ENCODE measurements at regions not wholly inside any gene's neighbourhood (a gene's known extent, or its start where the extent isn't known, plus 50 kb on each side); places are given as distances from the start of the nearest gene placed in this dataset.

DNA sequence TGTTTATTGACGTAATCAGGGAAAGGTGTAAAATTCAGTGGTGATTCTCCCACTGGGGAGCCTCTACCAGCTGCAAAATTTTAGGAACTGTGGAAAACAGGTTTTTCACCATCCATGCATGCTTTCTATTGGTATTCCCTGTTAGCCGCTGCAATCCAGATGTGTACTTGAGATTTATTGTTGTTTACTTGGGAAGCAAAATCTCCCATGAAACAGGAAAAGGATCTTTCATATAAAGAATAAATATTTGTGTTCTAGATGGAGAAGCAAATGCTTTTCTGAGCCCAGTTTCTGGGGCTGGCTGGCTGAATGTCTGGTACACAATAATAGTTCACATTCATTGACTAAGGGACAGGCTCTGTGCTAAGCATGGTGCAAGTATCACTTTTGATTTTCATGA is 144.6 kb upstream of the RASGRP1 start:
- H3K4me1 Mint-ChIP-seq = peaks cover 5 to 40% (median 17%) of the 10 kb centered on the region in 4 donors
- no peak for DNase-seq
- H3K4me3 Mint-ChIP-seq = peak overlapping the region in 2 of 4 donors; percentile 6 to 23
- ATAC-seq (ENCODE audit: low read depth in 2 of 2) = no peak
- no peaks in the 10 kb centered on the region for H3K27me3 ChIP-seq (ENCODE audit: control insufficient read depth, insufficient read depth, low read length)
- peaks cover 8% of the 10 kb centered on the region for H3K36me3 ChIP-seq (ENCODE audit: control insufficient read depth, insufficient read depth, low read length)
- H3K4me3 ChIP-seq (ENCODE audit: low read depth, low read length) = no peak overlapping the region
- no peak overlapping the region for H3K27ac ChIP-seq (ENCODE audit: insufficient read depth, low read length, poor library complexity, severe bottlenecking)
- H3K9me3 ChIP-seq (ENCODE audit: control insufficient read depth in 2 of 2, low read length in 2 of 2) = no peaks in the 10 kb centered on the region
- peaks cover 3% of the 10 kb centered on the region for H3K27me3 Mint-ChIP-seq
- peaks cover 21% of the 10 kb centered on the region for H3K4me1 ChIP-seq (ENCODE audit: control insufficient read depth, insufficient read depth, low read length, poor library complexity, severe bottlenecking)
- H3K27ac Mint-ChIP-seq = peak overlapping the region in 1 of 3 donors; percentile 21
- no peaks in the 10 kb centered on the region for H3K36me3 Mint-ChIP-seq
- H3K9me3 Mint-ChIP-seq = no peaks in the 10 kb centered on the region

DNA sequence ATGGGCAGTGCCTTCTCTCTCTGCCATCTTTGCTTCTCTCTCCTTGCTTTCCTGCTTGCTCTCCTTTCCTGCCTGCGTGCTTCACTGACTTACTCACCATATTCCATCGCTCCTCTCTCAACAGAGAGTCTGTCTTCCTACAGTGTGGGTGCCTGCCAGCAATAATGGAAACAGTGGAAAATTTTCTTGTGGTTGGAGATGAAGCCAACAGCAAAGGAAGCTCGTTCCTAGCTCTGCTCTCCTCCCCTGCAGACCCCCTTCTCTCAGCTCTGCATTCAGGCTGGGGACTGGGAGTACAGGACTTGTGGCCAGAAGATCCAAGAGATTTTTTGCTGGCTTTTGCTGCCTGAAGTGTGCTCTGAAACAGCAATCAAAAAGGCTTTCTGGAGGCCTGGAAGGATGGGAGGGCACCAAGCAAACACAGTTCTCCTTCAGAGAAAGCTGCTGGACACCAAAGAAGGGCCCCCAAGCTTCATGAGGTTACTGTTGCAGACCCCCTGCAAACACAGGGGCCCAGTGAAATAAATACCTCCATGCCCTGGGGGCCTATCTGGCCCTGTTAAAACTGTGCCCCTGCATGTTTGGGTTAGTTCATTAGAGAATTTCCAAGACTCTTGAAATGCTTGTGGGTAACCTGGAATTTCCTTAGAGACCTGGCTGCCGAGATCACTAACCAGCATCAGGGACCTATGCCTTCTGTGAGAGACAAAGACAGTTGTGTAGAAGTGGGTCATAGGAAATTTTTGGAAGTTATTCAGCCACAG is 149.9 kb upstream of the RASGRP1 start:
- Mint-ChIP-seq H3K27me3 (peaks cover 5% of the 10 kb centered on the region), H3K36me3 (no peaks in the 10 kb centered on the region), H3K4me3 (no peak overlapping the region), H3K4me1 (peaks cover 0 to 20% (median under 1%) of the 10 kb centered on the region in 4 donors), H3K27ac (peak overlapping the region in 2 of 3 donors; percentile 31 to 49), H3K9me3 (no peaks in the 10 kb centered on the region)
- Histone ChIP-seq H3K4me1 (ENCODE audit: control insufficient read depth, insufficient read depth, low read length, poor library complexity, severe bottlenecking) (no peaks in the 10 kb centered on the region), H3K27ac (ENCODE audit: insufficient read depth, low read length, poor library complexity, severe bottlenecking) (no peak overlapping the region), H3K9me3 (ENCODE audit: control insufficient read depth in 2 of 2, low read length in 2 of 2) (no peaks in the 10 kb centered on the region), H3K27me3 (ENCODE audit: control insufficient read depth, insufficient read depth, low read length) (no peaks in the 10 kb centered on the region), H3K36me3 (ENCODE audit: control insufficient read depth, insufficient read depth, low read length) (peaks cover 21% of the 10 kb centered on the region), H3K4me3 (ENCODE audit: low read depth, low read length) (no peak overlapping the region)
- ATAC-seq (ENCODE audit: low read depth in 2 of 2) = no peak
- no peak for DNase-seq

DNA sequence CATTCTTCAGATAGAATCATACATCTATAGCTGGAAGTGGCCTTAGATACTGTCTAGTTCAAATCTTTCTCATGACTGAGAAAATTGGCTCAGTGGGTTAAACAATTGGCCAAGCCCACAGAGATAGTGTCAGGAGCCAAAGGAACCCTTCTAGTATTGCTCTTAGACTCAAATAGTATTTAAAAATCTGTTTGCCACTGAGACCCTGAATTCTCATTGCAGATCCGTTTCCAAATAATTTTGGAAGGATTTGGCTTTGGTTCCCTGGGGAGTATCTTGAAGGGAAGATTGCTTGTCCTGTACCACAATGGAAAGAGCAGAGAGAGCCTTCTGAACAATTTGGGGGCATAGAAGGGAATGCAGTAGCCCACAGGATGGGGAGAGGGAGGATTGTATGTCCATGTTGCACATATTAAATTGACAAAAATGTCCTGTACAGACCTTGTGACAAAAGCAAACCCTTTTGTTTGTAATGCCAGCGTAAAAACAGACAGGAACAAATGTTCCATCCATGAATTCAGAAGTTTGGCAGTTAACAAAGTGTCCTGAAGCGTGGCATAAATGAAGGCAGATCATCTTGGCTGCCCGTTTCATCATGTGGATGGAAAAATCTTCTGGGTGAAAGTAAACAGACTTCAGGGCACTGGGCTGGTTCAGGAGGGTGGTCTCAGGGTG is 156.4 kb upstream of the RASGRP1 start:
- Mint-ChIP-seq H3K4me1 (peaks cover 0 to 31% (median 7%) of the 10 kb centered on the region in 4 donors), H3K27ac (peak overlapping the region in 1 of 3 donors; percentile 36), H3K27me3 (no peaks in the 10 kb centered on the region), H3K36me3 (no peaks in the 10 kb centered on the region), H3K4me3 (no peak overlapping the region), H3K9me3 (no peaks in the 10 kb centered on the region)
- H3K4me1 ChIP-seq (ENCODE audit: control insufficient read depth, insufficient read depth, low read length, poor library complexity, severe bottlenecking) = peaks cover 3% of the 10 kb centered on the region
- H3K9me3 ChIP-seq (ENCODE audit: control insufficient read depth in 2 of 2, low read length in 2 of 2) = no peaks in the 10 kb centered on the region
- H3K27ac ChIP-seq (ENCODE audit: insufficient read depth, low read length, poor library complexity, severe bottlenecking) = no peak overlapping the region
- H3K27me3 ChIP-seq (ENCODE audit: control insufficient read depth, insufficient read depth, low read length) = no peaks in the 10 kb centered on the region
- H3K4me3 ChIP-seq (ENCODE audit: low read depth, low read length) = no peak overlapping the region
- H3K36me3 ChIP-seq (ENCODE audit: control insufficient read depth, insufficient read depth, low read length) = peaks cover 3% of the 10 kb centered on the region
- DNase-seq (no peak), ATAC-seq (ENCODE audit: low read depth in 2 of 2) (no peak)

DNA sequence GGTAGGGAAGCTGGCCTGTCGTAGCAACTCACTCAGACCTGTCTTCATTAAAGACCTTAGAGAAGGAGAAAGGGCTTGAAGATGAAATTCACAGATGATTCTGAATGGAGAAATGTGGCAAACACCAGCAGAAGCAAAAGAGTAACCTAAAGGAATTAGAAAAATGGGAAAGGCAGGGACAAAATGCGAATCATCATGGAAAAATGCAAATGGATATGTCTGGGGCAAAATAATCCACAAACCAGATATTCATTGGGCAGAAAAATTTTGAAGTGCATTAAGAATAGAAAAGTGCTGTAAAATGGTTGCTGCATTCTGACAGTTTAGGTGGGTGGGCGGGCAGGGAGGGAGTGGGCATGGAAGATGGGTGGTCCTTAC is 156.9 kb upstream of the RASGRP1 start:
- Histone ChIP-seq H3K9me3 (ENCODE audit: control insufficient read depth in 2 of 2, low read length in 2 of 2) (no peaks in the 10 kb centered on the region), H3K27me3 (ENCODE audit: control insufficient read depth, insufficient read depth, low read length) (no peaks in the 10 kb centered on the region), H3K27ac (ENCODE audit: insufficient read depth, low read length, poor library complexity, severe bottlenecking) (no peak overlapping the region), H3K4me1 (ENCODE audit: control insufficient read depth, insufficient read depth, low read length, poor library complexity, severe bottlenecking) (peaks cover 3% of the 10 kb centered on the region), H3K36me3 (ENCODE audit: control insufficient read depth, insufficient read depth, low read length) (peaks cover 2% of the 10 kb centered on the region), H3K4me3 (ENCODE audit: low read depth, low read length) (no peak overlapping the region)
- ATAC-seq (ENCODE audit: low read depth in 2 of 2) (no peak), DNase-seq (no peak)
- Mint-ChIP-seq H3K27ac (no peak overlapping the region), H3K4me1 (peaks cover 2 to 27% (median 7%) of the 10 kb centered on the region in 4 donors), H3K27me3 (no peaks in the 10 kb centered on the region), H3K9me3 (no peaks in the 10 kb centered on the region), H3K36me3 (no peaks in the 10 kb centered on the region), H3K4me3 (no peak overlapping the region)

DNA sequence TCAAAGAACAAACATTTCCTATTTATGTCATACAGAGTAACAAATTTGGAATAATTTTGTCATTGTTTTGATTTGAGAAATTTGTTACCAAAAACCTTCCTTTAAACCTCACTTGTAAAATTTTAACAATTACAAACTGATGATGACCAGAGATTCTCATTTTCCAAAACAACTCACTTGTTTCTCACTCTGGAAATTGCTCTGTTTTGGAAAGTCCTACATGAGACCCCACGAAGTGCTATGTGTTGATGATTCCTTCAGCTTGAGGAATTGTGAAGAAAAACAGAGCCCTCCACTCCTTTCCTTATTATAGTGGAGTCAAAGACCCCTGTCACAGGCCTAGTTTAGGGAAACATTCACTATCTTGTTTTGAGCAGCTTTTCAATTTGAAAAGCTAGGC is 157.6 kb upstream of the RASGRP1 start:
- Mint-ChIP-seq H3K9me3 (no peaks in the 10 kb centered on the region), H3K4me1 (peaks cover 3 to 27% (median 7%) of the 10 kb centered on the region in 4 donors), H3K4me3 (no peak overlapping the region), H3K27ac (no peak overlapping the region), H3K36me3 (no peaks in the 10 kb centered on the region), H3K27me3 (no peaks in the 10 kb centered on the region)
- Histone ChIP-seq H3K27ac (ENCODE audit: insufficient read depth, low read length, poor library complexity, severe bottlenecking) (no peak overlapping the region), H3K27me3 (ENCODE audit: control insufficient read depth, insufficient read depth, low read length) (no peaks in the 10 kb centered on the region), H3K4me1 (ENCODE audit: control insufficient read depth, insufficient read depth, low read length, poor library complexity, severe bottlenecking) (peaks cover 3% of the 10 kb centered on the region), H3K36me3 (ENCODE audit: control insufficient read depth, insufficient read depth, low read length) (peaks cover 2% of the 10 kb centered on the region), H3K4me3 (ENCODE audit: low read depth, low read length) (no peak overlapping the region), H3K9me3 (ENCODE audit: control insufficient read depth in 2 of 2, low read length in 2 of 2) (no peaks in the 10 kb centered on the region)
- ATAC-seq (ENCODE audit: low read depth in 2 of 2) (no peak), DNase-seq (no peak)

DNA sequence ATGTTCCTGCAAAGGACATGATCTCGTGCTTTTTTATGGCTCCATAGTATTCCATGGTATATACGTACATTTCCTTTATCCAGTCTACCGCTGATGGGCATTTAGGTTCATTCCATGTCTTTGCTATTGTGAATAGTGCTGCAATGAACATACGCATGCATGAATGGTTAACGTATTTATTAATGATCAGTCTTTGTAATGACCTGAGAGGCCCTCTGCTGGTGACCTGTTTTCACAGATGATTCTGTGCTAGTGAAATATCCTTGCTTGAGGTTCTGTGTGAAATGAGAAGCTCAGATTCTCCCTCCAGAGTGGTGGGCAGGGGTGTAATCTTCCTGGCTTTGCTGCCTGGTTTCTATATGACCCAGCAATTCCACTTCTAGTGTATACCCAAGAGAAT is 160.2 kb upstream of the RASGRP1 start:
- no peaks in the 10 kb centered on the region for H3K27me3 Mint-ChIP-seq
- no peaks in the 10 kb centered on the region for H3K9me3 ChIP-seq (ENCODE audit: control insufficient read depth in 2 of 2, low read length in 2 of 2)
- no peak overlapping the region for H3K27ac Mint-ChIP-seq
- no peak overlapping the region for H3K27ac ChIP-seq (ENCODE audit: insufficient read depth, low read length, poor library complexity, severe bottlenecking)
- H3K9me3 Mint-ChIP-seq = no peaks in the 10 kb centered on the region
- H3K4me3 ChIP-seq (ENCODE audit: low read depth, low read length) = no peak overlapping the region
- DNase-seq = peak in 1 of 3 donors; percentile 7
- no peaks in the 10 kb centered on the region for H3K36me3 Mint-ChIP-seq
- no peaks in the 10 kb centered on the region for H3K27me3 ChIP-seq (ENCODE audit: control insufficient read depth, insufficient read depth, low read length)
- H3K4me1 Mint-ChIP-seq = peaks cover 3 to 38% (median 7%) of the 10 kb centered on the region in 4 donors
- H3K36me3 ChIP-seq (ENCODE audit: control insufficient read depth, insufficient read depth, low read length) = peaks cover 2% of the 10 kb centered on the region
- ATAC-seq (ENCODE audit: low read depth in 2 of 2) = no peak
- no peak overlapping the region for H3K4me3 Mint-ChIP-seq
- peaks cover 3% of the 10 kb centered on the region for H3K4me1 ChIP-seq (ENCODE audit: control insufficient read depth, insufficient read depth, low read length, poor library complexity, severe bottlenecking)

DNA sequence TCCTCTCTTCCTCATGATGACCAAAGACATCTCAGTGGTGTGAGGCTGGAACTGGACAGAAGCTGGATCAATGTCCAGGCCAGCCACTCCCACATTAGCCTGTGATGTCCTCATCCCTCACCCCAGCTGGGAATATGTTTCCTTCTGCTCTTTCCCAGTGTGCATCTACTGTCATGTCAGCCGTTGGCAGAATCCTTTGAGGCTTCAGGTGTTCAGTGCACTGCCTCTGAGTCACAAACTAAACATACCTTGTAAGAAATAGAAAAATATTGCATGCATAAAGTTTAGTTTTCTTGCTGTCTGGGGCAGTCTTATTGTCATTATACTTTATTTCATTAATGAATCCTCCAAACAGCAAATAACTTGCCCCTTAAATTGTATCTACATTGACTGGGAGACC is 161.6 kb upstream of the RASGRP1 start:
- H3K4me3 Mint-ChIP-seq = no peak overlapping the region
- ATAC-seq (ENCODE audit: low read depth in 2 of 2) = no peak

More for the DNA sequence above, 161.6 kb upstream of the RASGRP1 start:
- H3K27ac Mint-ChIP-seq = no peak overlapping the region
- H3K27ac ChIP-seq (ENCODE audit: insufficient read depth, low read length, poor library complexity, severe bottlenecking) = no peak overlapping the region
- peaks cover 5% of the 10 kb centered on the region for H3K36me3 ChIP-seq (ENCODE audit: control insufficient read depth, insufficient read depth, low read length)
- H3K4me3 ChIP-seq (ENCODE audit: low read depth, low read length) = no peak overlapping the region
- peaks cover 3 to 38% (median 5%) of the 10 kb centered on the region in 4 donors for H3K4me1 Mint-ChIP-seq
- H3K4me1 ChIP-seq (ENCODE audit: control insufficient read depth, insufficient read depth, low read length, poor library complexity, severe bottlenecking) = peaks cover 3% of the 10 kb centered on the region
- no peaks in the 10 kb centered on the region for H3K27me3 Mint-ChIP-seq
- H3K9me3 Mint-ChIP-seq = no peaks in the 10 kb centered on the region
- H3K36me3 Mint-ChIP-seq = no peaks in the 10 kb centered on the region
- H3K9me3 ChIP-seq (ENCODE audit: control insufficient read depth in 2 of 2, low read length in 2 of 2) = no peaks in the 10 kb centered on the region
- no peak for DNase-seq
- no peaks in the 10 kb centered on the region for H3K27me3 ChIP-seq (ENCODE audit: control insufficient read depth, insufficient read depth, low read length)
